ENCODE measurements at regions not wholly inside any gene's neighbourhood (a gene's known extent, or its start where the extent isn't known, plus 50 kb on each side); places are given as distances from the start of the nearest gene placed in this dataset.
A peak's percentile ranks its signal among the peaks of the same experiment; 100 is the strongest.

DNA sequence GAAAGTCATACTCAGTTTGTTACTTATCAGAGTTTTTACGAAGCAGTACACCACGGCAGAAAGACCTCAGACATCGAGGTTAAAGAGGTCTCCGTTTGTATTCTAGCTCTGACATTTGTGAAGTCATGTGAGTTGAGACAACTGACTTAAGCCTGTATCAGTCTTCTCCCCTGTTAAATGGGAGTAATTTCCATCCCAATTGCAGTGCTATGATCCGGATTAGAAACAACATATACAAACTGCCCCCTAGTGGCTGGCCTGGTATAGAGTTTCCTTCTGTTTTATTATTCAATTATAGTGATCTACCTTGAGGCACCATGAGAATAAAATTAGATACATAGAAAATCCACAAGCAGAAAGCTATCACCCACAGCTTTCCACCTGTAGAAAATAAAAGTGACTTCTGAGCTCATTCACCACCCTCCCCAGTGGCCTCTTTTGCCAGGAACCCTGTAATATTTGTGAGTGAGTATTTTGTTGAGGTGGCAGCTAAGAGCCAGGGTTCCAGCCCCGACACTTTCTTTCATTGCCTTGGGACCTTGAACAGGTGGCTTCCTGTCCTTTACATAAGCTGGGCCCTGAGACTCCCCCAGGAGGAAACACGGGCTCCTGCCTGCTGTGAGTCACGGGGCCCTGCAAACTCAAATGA lies 607.2 kb upstream of the MGMT start:
- TF ChIP-seq, protein P1, sequence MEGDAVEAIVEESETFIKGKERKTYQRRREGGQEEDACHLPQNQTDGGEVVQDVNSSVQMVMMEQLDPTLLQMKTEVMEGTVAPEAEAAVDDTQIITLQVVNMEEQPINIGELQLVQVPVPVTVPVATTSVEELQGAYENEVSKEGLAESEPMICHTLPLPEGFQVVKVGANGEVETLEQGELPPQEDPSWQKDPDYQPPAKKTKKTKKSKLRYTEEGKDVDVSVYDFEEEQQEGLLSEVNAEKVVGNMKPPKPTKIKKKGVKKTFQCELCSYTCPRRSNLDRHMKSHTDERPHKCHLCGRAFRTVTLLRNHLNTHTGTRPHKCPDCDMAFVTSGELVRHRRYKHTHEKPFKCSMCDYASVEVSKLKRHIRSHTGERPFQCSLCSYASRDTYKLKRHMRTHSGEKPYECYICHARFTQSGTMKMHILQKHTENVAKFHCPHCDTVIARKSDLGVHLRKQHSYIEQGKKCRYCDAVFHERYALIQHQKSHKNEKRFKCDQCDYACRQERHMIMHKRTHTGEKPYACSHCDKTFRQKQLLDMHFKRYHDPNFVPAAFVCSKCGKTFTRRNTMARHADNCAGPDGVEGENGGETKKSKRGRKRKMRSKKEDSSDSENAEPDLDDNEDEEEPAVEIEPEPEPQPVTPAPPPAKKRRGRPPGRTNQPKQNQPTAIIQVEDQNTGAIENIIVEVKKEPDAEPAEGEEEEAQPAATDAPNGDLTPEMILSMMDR (IDR thresholded peaks at IDR 0.05; ENCODE audit: insufficient read depth, low read length, severe bottlenecking) = peak; percentile 23
- H3K27me3 ChIP-seq (ENCODE audit: control insufficient read depth, insufficient read depth, low read length) = no peaks in the 10 kb centered on the region
- DNase-seq (ENCODE audit: low read depth) = no peak
- H3K4me3 ChIP-seq (ENCODE audit: low read depth, low read length) = no peak overlapping the region
- H3K36me3 ChIP-seq (ENCODE audit: control insufficient read depth, insufficient read depth, low read length) = no peaks in the 10 kb centered on the region
- no peak for FAIRE-seq

DNA sequence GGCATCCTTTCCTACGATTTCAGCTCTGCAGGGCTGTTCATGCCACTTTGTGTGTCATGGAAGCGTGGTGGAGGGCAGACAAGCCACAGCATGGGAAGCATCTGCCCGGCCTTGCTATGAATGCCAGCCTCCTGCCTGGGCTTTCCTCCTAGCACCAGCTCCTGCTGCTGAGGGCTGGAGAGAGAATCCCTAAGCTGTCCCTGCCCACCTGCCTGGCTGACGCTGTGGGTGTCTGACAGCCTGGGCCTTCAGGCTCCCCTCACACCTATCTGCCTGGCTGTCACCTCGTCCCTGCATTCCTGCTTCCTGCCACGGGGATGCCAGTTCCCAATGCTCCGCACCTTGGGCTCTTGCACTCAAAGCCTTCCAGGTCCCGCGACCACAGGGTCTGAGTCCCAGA lies 606.5 kb upstream of the MGMT start:
- DNase-seq (ENCODE audit: low read depth) = no peak
- FAIRE-seq = no peak
- no peaks in the 10 kb centered on the region for H3K36me3 ChIP-seq (ENCODE audit: control insufficient read depth, insufficient read depth, low read length)
- H3K27me3 ChIP-seq (ENCODE audit: control insufficient read depth, insufficient read depth, low read length) = no peaks in the 10 kb centered on the region
- TF ChIP-seq, protein P1 (IDR thresholded peaks at IDR 0.05; ENCODE audit: insufficient read depth, low read length, severe bottlenecking) = no peak
- no peak overlapping the region for H3K4me3 ChIP-seq (ENCODE audit: low read depth, low read length)

DNA sequence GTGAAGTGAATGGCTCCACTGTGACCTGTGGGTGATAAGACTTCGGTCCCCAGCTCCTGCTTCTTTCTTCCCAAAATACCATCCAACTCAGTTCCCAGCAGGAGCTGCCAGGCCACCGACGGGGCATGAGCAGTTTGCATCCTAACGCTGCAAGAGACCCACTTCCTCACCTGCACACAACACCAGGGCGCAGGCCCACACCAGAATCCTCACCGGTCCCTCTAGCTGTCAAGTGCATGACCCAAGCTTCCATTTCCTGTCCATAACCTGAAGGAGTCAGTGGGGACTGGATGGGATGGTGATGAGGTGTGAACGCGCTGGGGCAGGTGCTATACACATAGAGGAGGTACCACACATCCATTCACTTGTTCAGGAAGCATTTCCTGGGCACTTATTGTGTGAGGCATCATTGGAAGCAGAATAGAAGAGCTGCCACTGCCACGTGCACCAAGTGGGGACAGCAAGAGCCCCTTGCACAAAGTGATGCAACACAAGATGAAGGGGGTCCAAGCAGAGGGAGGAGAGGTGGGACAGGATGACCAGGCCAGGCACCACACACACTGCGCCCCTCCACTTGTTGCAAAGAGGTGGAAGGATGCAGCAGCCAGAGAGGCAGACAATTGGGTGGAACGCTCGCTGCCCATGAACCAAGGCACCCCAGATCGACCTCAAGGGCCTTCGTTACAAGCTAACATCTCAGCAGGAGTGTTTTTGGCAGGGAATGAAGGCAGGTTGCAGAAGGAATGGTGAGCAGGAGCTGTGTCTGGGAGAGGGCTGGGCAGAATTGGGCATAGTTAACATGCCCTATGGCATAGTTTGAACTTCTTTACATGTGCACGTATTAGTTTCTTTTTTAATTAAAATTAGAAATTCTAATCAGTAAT lies 605.8 kb upstream of the MGMT start:
- FAIRE-seq (no peak), DNase-seq (ENCODE audit: low read depth) (no peak)
- H3K36me3 ChIP-seq (ENCODE audit: control insufficient read depth, insufficient read depth, low read length) = no peaks in the 10 kb centered on the region
- TF ChIP-seq, protein P1 (IDR thresholded peaks at IDR 0.05; ENCODE audit: insufficient read depth, low read length, severe bottlenecking) = no peak
- no peak overlapping the region for H3K4me3 ChIP-seq (ENCODE audit: low read depth, low read length)
- no peaks in the 10 kb centered on the region for H3K27me3 ChIP-seq (ENCODE audit: control insufficient read depth, insufficient read depth, low read length)

DNA sequence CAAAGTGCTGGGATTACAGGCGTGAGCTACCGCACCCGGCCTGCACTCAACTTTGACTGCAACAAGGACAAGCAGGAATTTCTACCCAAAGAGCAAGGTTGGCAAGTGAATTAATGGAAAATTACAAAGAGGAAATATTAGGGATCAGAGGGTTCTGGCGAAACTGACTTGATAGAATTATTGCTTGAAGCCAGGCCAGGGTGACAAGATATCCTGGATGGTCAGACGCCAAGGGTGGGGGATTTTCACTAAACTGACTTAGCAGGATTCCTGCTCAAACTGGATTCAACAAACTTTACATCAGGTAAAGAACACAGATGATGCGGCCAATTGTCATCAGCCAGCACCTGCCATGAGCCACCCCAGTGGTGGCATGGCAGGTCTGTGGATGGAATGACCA lies 603.6 kb upstream of the MGMT start:
- no peaks in the 10 kb centered on the region for H3K36me3 ChIP-seq (ENCODE audit: control insufficient read depth, insufficient read depth, low read length)
- DNase-seq (ENCODE audit: low read depth) (no peak), FAIRE-seq (no peak)
- no peaks in the 10 kb centered on the region for H3K27me3 ChIP-seq (ENCODE audit: control insufficient read depth, insufficient read depth, low read length)
- H3K4me3 ChIP-seq (ENCODE audit: low read depth, low read length) = no peak overlapping the region
- TF ChIP-seq, protein P1 (IDR thresholded peaks at IDR 0.05; ENCODE audit: insufficient read depth, low read length, severe bottlenecking) = no peak

DNA sequence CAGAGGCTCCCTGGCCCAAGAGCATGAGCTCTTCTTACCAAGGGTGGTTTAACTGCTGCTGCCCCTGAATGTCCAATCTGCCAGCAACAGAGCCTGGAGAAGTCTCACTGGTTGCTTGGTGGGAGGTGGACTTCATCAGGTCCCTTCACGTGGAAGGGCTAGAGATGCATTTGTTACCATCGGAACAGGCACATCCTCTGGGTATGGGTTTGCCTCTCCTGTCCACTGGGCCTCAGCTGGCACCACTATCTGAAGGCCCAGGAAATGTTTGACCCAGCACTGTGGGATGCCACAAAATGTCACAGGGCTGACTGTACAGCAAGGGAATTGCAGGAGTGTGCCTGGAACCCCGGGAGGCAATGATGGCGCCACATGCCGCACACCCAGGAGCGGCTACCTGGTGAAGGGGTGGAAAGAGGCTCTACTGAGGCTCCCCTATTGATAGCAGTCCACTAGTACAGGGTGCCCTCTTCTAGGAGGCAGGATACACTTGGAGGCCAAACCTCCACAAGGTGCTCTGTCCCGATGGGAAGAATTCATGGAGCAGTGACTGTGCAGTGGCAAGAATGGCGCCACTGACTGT lies 603.1 kb upstream of the MGMT start:
- no peak for DNase-seq (ENCODE audit: low read depth)
- Histone ChIP-seq H3K4me3 (ENCODE audit: low read depth, low read length) (no peak overlapping the region), H3K36me3 (ENCODE audit: control insufficient read depth, insufficient read depth, low read length) (no peaks in the 10 kb centered on the region), H3K27me3 (ENCODE audit: control insufficient read depth, insufficient read depth, low read length) (no peaks in the 10 kb centered on the region)
- no peak for FAIRE-seq
- TF ChIP-seq, protein P1 (IDR thresholded peaks at IDR 0.05; ENCODE audit: insufficient read depth, low read length, severe bottlenecking) = no peak

Measured in bronchial epithelial cell (primary cell).